ENCODE measurements at regions not wholly inside any gene's neighbourhood (a gene's known extent, or its start where the extent isn't known, plus 50 kb on each side); places are given as distances from the start of the nearest gene placed in this dataset.

DNA sequence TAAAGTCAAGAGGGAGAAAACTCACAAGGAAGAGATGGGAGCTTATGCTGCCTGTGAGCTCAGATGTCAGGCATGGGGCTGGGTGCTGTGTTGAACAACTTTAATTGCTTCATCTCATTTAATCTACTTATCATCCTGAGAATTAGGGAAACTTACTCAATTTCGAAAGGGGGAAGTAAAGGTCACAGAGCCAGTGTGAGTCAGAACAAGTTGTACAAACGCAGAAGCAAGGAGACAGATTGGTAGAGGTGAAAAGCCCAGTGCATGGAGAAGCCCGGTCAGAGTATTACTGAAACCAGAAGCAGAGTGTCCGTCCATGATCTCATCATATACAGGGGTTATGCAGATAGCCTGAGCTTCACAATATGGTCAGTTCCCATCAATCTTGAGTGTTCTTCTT, 281.1 kb upstream of the POU3F3 start:
- in situ Hi-C loops (cut with MboI; ENCODE audit: low pct_unique_long_range_greater_than_20kb, low sequenced_read_pairs, unreplicated experiment), result no loop called here
- TF ChIP-seq, protein P1, sequence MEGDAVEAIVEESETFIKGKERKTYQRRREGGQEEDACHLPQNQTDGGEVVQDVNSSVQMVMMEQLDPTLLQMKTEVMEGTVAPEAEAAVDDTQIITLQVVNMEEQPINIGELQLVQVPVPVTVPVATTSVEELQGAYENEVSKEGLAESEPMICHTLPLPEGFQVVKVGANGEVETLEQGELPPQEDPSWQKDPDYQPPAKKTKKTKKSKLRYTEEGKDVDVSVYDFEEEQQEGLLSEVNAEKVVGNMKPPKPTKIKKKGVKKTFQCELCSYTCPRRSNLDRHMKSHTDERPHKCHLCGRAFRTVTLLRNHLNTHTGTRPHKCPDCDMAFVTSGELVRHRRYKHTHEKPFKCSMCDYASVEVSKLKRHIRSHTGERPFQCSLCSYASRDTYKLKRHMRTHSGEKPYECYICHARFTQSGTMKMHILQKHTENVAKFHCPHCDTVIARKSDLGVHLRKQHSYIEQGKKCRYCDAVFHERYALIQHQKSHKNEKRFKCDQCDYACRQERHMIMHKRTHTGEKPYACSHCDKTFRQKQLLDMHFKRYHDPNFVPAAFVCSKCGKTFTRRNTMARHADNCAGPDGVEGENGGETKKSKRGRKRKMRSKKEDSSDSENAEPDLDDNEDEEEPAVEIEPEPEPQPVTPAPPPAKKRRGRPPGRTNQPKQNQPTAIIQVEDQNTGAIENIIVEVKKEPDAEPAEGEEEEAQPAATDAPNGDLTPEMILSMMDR (IDR thresholded peaks at IDR 0.05; ENCODE audit: extremely low read depth, insufficient read depth, missing control alignments), result no peak
- no peak for DNase-seq (ENCODE audit: low spot score)

DNA sequence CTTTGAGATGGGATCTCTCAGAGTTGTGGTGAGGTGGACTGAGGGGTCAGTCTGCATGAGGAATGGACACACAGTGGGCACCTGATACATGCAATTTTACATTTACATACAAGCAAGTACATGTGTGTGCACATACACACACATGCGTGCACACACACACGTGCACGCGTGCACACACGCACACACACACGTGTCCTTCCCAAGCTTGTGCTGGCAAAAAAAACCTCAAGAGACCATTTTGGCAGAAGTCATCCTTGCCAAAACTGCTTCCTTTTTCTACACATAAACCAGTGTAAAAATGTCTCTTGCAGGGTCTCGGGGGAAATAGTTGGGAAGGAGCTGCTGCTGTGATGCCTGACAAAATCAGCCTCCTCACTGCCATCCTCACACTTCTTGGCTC, 279.5 kb upstream of the POU3F3 start:
- no peak for DNase-seq (ENCODE audit: low spot score)
- TF ChIP-seq, protein P1 (IDR thresholded peaks at IDR 0.05; ENCODE audit: extremely low read depth, insufficient read depth, missing control alignments), result no peak
- in situ Hi-C loops (cut with MboI; ENCODE audit: low pct_unique_long_range_greater_than_20kb, low sequenced_read_pairs, unreplicated experiment), result no loop called here

DNA sequence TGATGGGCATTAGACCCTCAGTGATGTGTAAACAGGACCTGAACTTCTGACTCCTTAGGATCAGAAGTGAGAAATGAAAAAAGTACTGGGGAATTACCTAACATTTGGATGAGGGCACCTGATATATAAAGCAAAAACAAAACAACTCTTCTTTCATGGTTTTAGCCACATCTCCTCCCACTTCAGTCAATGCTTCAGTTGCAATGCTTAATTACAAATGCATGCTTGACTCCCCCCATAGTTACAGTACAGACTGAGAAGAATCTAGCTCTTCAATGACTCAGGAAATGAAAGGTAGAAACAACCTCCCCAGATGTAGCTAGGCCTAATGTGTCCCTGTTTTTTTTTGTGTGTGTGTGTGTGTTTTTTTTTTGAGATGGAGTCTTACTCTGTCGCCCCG, 276.8 kb upstream of the POU3F3 start:
- in situ Hi-C loops (cut with MboI; ENCODE audit: low pct_unique_long_range_greater_than_20kb, low sequenced_read_pairs, unreplicated experiment), result no loop called here
- TF ChIP-seq, protein P1 (IDR thresholded peaks at IDR 0.05; ENCODE audit: extremely low read depth, insufficient read depth, missing control alignments), result no peak

DNA sequence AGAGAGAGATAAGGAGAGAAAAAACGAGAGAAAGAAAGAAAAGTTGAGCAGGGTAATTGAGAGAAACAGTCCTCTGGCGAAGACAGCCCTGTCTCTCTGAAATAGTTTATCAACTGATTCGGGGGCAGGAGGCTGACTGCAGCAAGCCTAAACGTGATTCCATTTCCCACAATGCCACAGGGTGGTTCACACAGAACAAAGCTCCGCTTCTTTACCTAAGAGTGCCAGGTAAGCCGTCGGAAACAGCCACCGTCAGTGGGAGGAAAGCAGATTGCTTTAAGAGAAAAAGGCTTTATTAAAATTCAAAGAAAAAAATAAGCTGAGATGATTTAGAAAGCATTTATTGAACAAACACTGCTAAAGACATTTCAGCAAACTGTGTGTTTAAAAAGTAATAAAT, 271.4 kb upstream of the POU3F3 start:
- TF ChIP-seq, protein P1 (IDR thresholded peaks at IDR 0.05; ENCODE audit: extremely low read depth, insufficient read depth, missing control alignments), result no peak
- DNase-seq (ENCODE audit: low spot score), result no peak
- in situ Hi-C loops (cut with MboI; ENCODE audit: low pct_unique_long_range_greater_than_20kb, low sequenced_read_pairs, unreplicated experiment), result no loop called here

More for the DNA sequence above, 276.8 kb upstream of the POU3F3 start:
- DNase-seq (ENCODE audit: low spot score), result peak; percentile 18

DNA sequence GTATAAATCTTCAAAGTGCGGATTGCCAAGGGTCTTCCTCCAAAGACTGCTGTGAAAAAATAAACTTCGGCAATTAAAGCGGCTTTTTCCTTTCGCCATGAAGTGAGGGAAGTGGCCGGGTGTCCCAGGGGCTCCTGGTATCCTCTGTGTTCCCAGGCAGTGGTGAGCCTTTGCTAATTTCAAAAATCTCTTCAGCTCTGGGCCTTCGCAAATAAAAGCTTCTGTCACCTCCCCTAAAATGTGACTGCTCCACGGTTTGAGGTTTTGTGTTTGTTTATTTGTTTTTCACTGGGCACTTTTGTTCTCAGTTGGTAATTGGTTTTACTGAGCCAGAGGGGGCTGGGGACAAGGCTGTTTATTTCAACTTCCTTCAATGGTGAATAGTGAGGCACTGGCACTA, 270.1 kb upstream of the POU3F3 start:
- TF ChIP-seq, protein P1 (IDR thresholded peaks at IDR 0.05; ENCODE audit: extremely low read depth, insufficient read depth, missing control alignments), result no peak
- no peak for DNase-seq (ENCODE audit: low spot score)
- in situ Hi-C loops (cut with MboI; ENCODE audit: low pct_unique_long_range_greater_than_20kb, low sequenced_read_pairs, unreplicated experiment), result no loop called here

DNA sequence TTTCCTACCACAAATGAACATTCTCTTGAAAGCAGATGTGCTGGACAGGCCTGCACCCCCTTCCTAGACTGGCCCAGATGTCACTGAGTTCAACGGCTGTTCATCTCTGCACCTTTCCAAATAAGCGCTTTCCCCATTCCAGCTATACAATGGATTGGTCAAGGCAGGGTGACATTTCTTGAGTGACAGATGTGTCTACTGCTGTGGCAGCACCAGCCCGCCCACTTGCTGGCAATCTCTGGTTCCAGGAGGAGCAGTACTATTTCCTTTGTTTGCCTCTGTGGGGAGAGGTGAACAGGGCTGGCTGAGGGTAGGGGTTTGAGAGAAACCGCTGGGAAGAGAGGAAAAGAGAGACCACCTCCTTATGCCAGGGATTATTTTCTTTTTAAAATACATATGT, 269.5 kb upstream of the POU3F3 start:
- DNase-seq (ENCODE audit: low spot score), result no peak
- in situ Hi-C loops (cut with MboI; ENCODE audit: low pct_unique_long_range_greater_than_20kb, low sequenced_read_pairs, unreplicated experiment), result no loop called here
- TF ChIP-seq, protein P1 (IDR thresholded peaks at IDR 0.05; ENCODE audit: extremely low read depth, insufficient read depth, missing control alignments), result no peak

DNA sequence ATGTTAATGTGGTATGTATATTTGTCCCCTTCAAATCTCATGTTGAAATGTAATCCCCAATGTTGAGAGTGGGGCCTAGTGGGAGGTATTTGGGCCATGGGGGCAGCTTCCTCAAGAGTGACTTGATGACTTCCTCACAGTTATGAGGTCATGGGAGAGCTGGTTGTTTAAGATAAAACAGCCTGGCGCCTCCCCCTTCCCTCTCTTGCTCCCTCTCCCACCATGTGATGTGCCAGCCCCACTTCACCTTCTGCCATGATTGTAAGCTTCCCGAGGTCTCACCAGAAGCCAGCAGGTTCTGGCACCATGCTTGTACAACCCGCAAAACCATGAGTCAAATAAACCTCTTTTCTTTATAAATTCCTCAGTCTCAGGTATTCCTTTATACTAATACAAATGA, 258.3 kb upstream of the POU3F3 start:
- in situ Hi-C loops (cut with MboI; ENCODE audit: low pct_unique_long_range_greater_than_20kb, low sequenced_read_pairs, unreplicated experiment), result no loop called here
- no peak for DNase-seq (ENCODE audit: low spot score)

More for the DNA sequence above, 258.3 kb upstream of the POU3F3 start:
- TF ChIP-seq, protein P1 (IDR thresholded peaks at IDR 0.05; ENCODE audit: extremely low read depth, insufficient read depth, missing control alignments), result no peak
